H1 (cell line): ENCODE measurements at regions not wholly inside any gene's neighbourhood (a gene's known extent, or its start where the extent isn't known, plus 50 kb on each side); places are given as distances from the start of the nearest gene placed in this dataset.

Source experiments
- CTCF ChIA-PET: fragments of 300-600 bp; sonication (Branson Sonifier 250); formaldehyde crosslinking; loops from one replicate; lab custom pipeline; 2021; ENCODE audit not compliant: partially characterized antibody; lab: Charles Lee
- POLR2A ChIA-PET: fragments of 300-600 bp; sonication (Branson Sonifier 250); formaldehyde crosslinking; loops from one replicate; lab custom pipeline; 2021; ENCODE audit warnings: inconsistent platforms; ENCODE audit not compliant: partially characterized antibody; lab: Charles Lee
- DNase-seq, 2 experiments: peaks; one replicate each; pipeline versions ENCODE4 v3.0.0 to v3.0.0-alpha.2; 2010 to 2022; ENCODE audit warnings: low spot score in 2 of 2, low read depth in 1 of 2, mixed read lengths in 1 of 2
- FAIRE-seq: peaks from 2 replicates; lab custom pipeline; 2011; peaks lifted over from hg19 to GRCh38; lab: Jason Lieb, UNC
- H2AFZ ChIP-seq: 2 replicates; pipeline ENCODE4 v1.8.1; 2012; ENCODE audit warnings: low read length, inconsistent platforms
- H2AK5ac ChIP-seq: 2 replicates; pipeline ENCODE4 v1.6.1; 2013; ENCODE audit warnings: low read depth, low read length
- H2BK120ac ChIP-seq: replicated peaks from 2 replicates; pipeline ENCODE3; 2013; ENCODE audit warnings: low read depth, low read length, inconsistent platforms
- H2BK12ac ChIP-seq: 2 replicates; pipeline ENCODE4 v1.6.1; 2013; ENCODE audit warnings: low read depth, low read length
- H2BK15ac ChIP-seq: 2 replicates; pipeline ENCODE4 v1.6.1; 2013; ENCODE audit warnings: low read length
- H2BK20ac ChIP-seq: 2 replicates; pipeline ENCODE4 v1.6.1; 2013; ENCODE audit warnings: low read length
- H2BK5ac ChIP-seq: 2 replicates; pipeline ENCODE4 v1.6.1; 2013; ENCODE audit warnings: low read depth, low read length
- H3K14ac ChIP-seq: 2 replicates; pipeline ENCODE4 v1.6.1; 2013; ENCODE audit warnings: inconsistent platforms; ENCODE audit not compliant: insufficient read length
- H3K18ac ChIP-seq: 2 replicates; pipeline ENCODE4 v1.6.1; 2013; ENCODE audit warnings: low read length; ENCODE audit errors: extremely low read depth
- H3K23ac ChIP-seq: 2 replicates; pipeline ENCODE4 v1.6.1; 2013; ENCODE audit warnings: inconsistent platforms; ENCODE audit not compliant: insufficient read length
- H3K23me2 ChIP-seq: 2 replicates; pipeline ENCODE4 v1.6.1; 2013; ENCODE audit warnings: low read depth, low read length
- H3K27ac ChIP-seq: 2 replicates; pipeline ENCODE4 v1.6.1; 2011; ENCODE audit warnings: low read depth, low read length, inconsistent platforms
- H3K27me3 ChIP-seq, 4 experiments: replicated peaks in 1 of 4; 1 replicate in 1 of 4; 2 replicates in 3 of 4; pipeline versions ENCODE4 v1.6.1 to v1.8.1; 2011 to 2013; ENCODE audit warnings: low read length in 3 of 4, mild to moderate bottlenecking in 3 of 4, inconsistent platforms in 2 of 4, mixed read lengths in 2 of 4, moderate library complexity in 1 of 4; ENCODE audit not compliant: control insufficient read depth in 3 of 4, insufficient read depth in 3 of 4; ENCODE audit errors: extremely low read depth in 1 of 4
- H3K36me3 ChIP-seq, 4 experiments: 2 replicates each; pipeline versions ENCODE4 v1.6.1 to v1.8.1; 2011 to 2013; ENCODE audit warnings: mild to moderate bottlenecking in 4 of 4, low read length in 3 of 4, moderate library complexity in 2 of 4, control low read depth in 1 of 4, inconsistent platforms in 1 of 4; ENCODE audit not compliant: insufficient read depth in 4 of 4, control insufficient read depth in 2 of 4
- H3K4ac ChIP-seq: replicated peaks from 2 replicates; pipeline ENCODE3; 2013; ENCODE audit warnings: low read length, low read depth, mixed read lengths, inconsistent platforms; ENCODE audit not compliant: insufficient read length
- H3K4me1 ChIP-seq, 4 experiments: replicated peaks in 1 of 4; 1 replicate in 1 of 4; 2 replicates in 3 of 4; pipeline versions ENCODE4 v1.6.1 to v1.8.1; 2011 to 2013; ENCODE audit warnings: low read length in 3 of 4, inconsistent platforms in 2 of 4, mixed read lengths in 1 of 4; ENCODE audit not compliant: insufficient read depth in 4 of 4, control insufficient read depth in 3 of 4
- H3K4me2 ChIP-seq, 2 experiments: 2 replicates each; pipeline versions ENCODE4 v1.6.1 to v1.8.1; 2011 to 2013; ENCODE audit warnings: low read depth in 2 of 2, low read length in 2 of 2, control low read depth in 1 of 2, inconsistent platforms in 1 of 2, mild to moderate bottlenecking in 1 of 2; ENCODE audit not compliant: insufficient read depth in 1 of 2
- H3K4me3 ChIP-seq, 4 experiments: fragments of 200-600, 300-600 bp in 1 of 4; sonication (generic), shearing (Covaris generic), sonication (Bioruptor Twin) in 1 of 4; 2 replicates each; pipeline versions ENCODE4 v1.5.1 to v1.8.1; 2011 to 2016; ENCODE audit warnings: low read length in 4 of 4, low read depth in 3 of 4, control low read depth in 2 of 4, inconsistent platforms in 2 of 4, mild to moderate bottlenecking in 2 of 4, mixed read lengths in 1 of 4, moderate library complexity in 1 of 4; ENCODE audit not compliant: insufficient read depth in 2 of 4; ENCODE audit errors: extremely low read depth in 1 of 4
- H3K56ac ChIP-seq: replicated peaks from 2 replicates; pipeline ENCODE3; 2013; ENCODE audit warnings: low read depth, mild to moderate bottlenecking, mixed read lengths, low read length, inconsistent platforms; ENCODE audit not compliant: insufficient read length
- H3K79me1 ChIP-seq: 2 replicates; pipeline ENCODE4 v1.6.1; 2013; ENCODE audit warnings: low read depth, low read length, control low read depth
- H3K79me2 ChIP-seq, 2 experiments: 2 replicates each; pipeline versions ENCODE4 v1.6.1 to v1.8.1; 2012 to 2013; ENCODE audit warnings: low read length in 2 of 2, mild to moderate bottlenecking in 2 of 2, inconsistent platforms in 1 of 2; ENCODE audit not compliant: insufficient read depth in 2 of 2, control insufficient read depth in 1 of 2
- H3K9ac ChIP-seq, 4 experiments: replicated peaks in 1 of 4; 1 replicate in 1 of 4; 2 replicates in 3 of 4; pipeline versions ENCODE4 v1.6.1 to v1.8.1; 2011 to 2013; ENCODE audit warnings: low read depth in 3 of 4, low read length in 3 of 4, control low read depth in 2 of 4, mild to moderate bottlenecking in 2 of 4, moderate library complexity in 2 of 4, inconsistent platforms in 1 of 4; ENCODE audit errors: extremely low read depth in 1 of 4
- H3K9me3 ChIP-seq, 2 experiments: 2 replicates each; pipeline versions ENCODE4 v1.6.1 to v1.8.1; 2012 to 2013; ENCODE audit warnings: mild to moderate bottlenecking in 2 of 2, moderate library complexity in 2 of 2, control low read depth in 1 of 2, inconsistent platforms in 1 of 2, low read depth in 1 of 2, low read length in 1 of 2, mixed read lengths in 1 of 2; ENCODE audit not compliant: insufficient read depth in 2 of 2
- H4K20me1 ChIP-seq, 2 experiments: replicated peaks in 1 of 2; 2 replicates each; pipeline versions ENCODE3 to v1.8.1; 2011 to 2013; ENCODE audit warnings: inconsistent platforms in 2 of 2, low read length in 2 of 2, mild to moderate bottlenecking in 1 of 2; ENCODE audit not compliant: insufficient read depth in 2 of 2, control insufficient read depth in 1 of 2
- H4K5ac ChIP-seq: 2 replicates; pipeline ENCODE4 v1.6.1; 2013; ENCODE audit warnings: low read length, low read depth, mixed read lengths, inconsistent platforms; ENCODE audit not compliant: insufficient read length
- H4K8ac ChIP-seq: 2 replicates; pipeline ENCODE4 v1.8.0; 2013; ENCODE audit warnings: mild to moderate bottlenecking, moderate library complexity, low read length, inconsistent platforms; ENCODE audit not compliant: insufficient read depth; ENCODE audit errors: extremely low read depth
- H4K91ac ChIP-seq: replicated peaks from 2 replicates; pipeline ENCODE3; 2013; ENCODE audit warnings: low read length, mixed read lengths, inconsistent platforms; ENCODE audit not compliant: insufficient read length
- BRCA1 ChIP-seq: IDR thresholded peaks from 2 replicates; pipeline ENCODE4 v1.6.1; 2012; ENCODE audit warnings: low read depth, low read length, improper control_type of control experiment
- GABPA ChIP-seq: IDR thresholded peaks from 2 replicates; pipeline ENCODE4 v1.6.1; 2011; ENCODE audit warnings: mild to moderate bottlenecking, low read length, moderate library complexity, borderline replicate concordance; ENCODE audit not compliant: insufficient read depth
- SIN3A ChIP-seq, 2 experiments: IDR thresholded peaks in 1 of 2; conservative IDR thresholded peaks in 1 of 2; 2 replicates each; pipeline ENCODE4 v1.6.1; 2011 to 2012; ENCODE audit warnings: low read length in 2 of 2, improper control_type of control experiment in 1 of 2, low read depth in 1 of 2, mild to moderate bottlenecking in 1 of 2
- SUZ12 ChIP-seq: fragments of 200-600 bp; sonication (generic); IDR thresholded peaks from 2 replicates; pipeline ENCODE4 v1.6.1; 2012; ENCODE audit warnings: mild to moderate bottlenecking, inconsistent platforms, low read length, moderate library complexity, mixed read lengths
- WGBS, 2 experiments: shearing (Covaris generic) in 1 of 2; methylation state at CpG; one replicate each; pipeline versions ENCODE4 v1.1.6 to v1.1.7; 2013 to 2015; ENCODE audit warnings: low lambda C conversion rate in 2 of 2, mixed read lengths in 2 of 2, inconsistent platforms in 1 of 2, low coverage in 1 of 2, missing lambda C conversion rate in 1 of 2; ENCODE audit not compliant: insufficient replicate concordance in 2 of 2, insufficient coverage in 1 of 2, insufficient read length in 1 of 2; ENCODE audit errors: extremely low coverage in 1 of 2, missing lambda C conversion rate in 1 of 2; 5-methylcytosine and 5-hydroxymethylcytosine counted together

DNA sequence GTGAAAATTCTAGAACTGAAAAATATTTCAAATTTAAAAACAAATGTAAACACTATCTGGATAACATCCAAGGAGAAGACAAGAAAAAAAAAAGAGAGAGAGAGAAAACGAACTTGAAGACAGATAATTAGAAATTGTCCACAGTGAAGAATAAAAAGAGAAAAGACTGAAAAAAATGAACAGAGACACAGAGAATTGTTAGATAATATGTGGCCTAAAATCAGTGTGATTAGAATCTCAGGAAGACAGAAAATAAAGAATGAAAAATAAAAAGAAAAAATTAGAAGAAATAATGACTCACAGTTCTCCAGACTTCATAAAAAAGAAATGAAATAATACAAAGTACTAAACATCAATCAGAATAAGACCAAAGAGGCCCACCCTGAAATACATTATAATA lies 1209.3 kb downstream of the FSCB start:
- Histone ChIP-seq H3K4me1 (no peaks in the 10 kb centered on the region), H4K91ac (no peak overlapping the region), H3K79me1 (no peaks in the 10 kb centered on the region), H3K9ac (no peak overlapping the region), H2BK15ac (no peak overlapping the region), H3K27ac (no peak overlapping the region), H3K79me2 (no peaks in the 10 kb centered on the region), H3K27me3 (no peaks in the 10 kb centered on the region), H4K20me1 (no peaks in the 10 kb centered on the region), H3K4me3 (no peak overlapping the region), H4K5ac (no peak overlapping the region), H2BK5ac (no peak overlapping the region), H2BK120ac (no peak overlapping the region), H2BK20ac (no peak overlapping the region), H3K14ac (no peak overlapping the region), H4K8ac (no peak overlapping the region), H3K36me3 (no peaks in the 10 kb centered on the region), H3K4ac (no peak overlapping the region), H3K9me3 (no peaks in the 10 kb centered on the region), H2AK5ac (no peak overlapping the region), H2BK12ac (no peak overlapping the region), H3K23me2 (no peaks in the 10 kb centered on the region; the same call in 1 of the 2 replicates), H3K4me2 (no peak overlapping the region), H3K23ac (no peak overlapping the region), H3K56ac (no peak overlapping the region), H3K18ac (no peak overlapping the region), H2AFZ (no peak overlapping the region)
- TF ChIP-seq BRCA1 = no peak
- no peak for TF ChIP-seq GABPA
- no peak for TF ChIP-seq SIN3A (conservative IDR thresholded peaks at IDR 0.05 in 1 of 2, IDR thresholded peaks at IDR 0.05 in 1 of 2; ENCODE audit: low read depth in 1 of 2, low read length in 2 of 2)
- TF ChIP-seq SUZ12 = no peak
- CTCF ChIA-PET = no interaction called here
- POLR2A ChIA-PET = no interaction called here
- FAIRE-seq = no peak
- 88% methylated on average over 1 of the region's 1 CpG; no CpG with 5 or more reads in 1 of the 2 experiments for WGBS, 2 experiments
- no peak for DNase-seq
